DND-41 (cell line): ENCODE measurements at regions not wholly inside any gene's neighbourhood (a gene's known extent, or its start where the extent isn't known, plus 50 kb on each side); places are given as distances from the start of the nearest gene placed in this dataset.

Experiments used
- CTCF ChIP-seq: IDR thresholded peaks from 2 replicates; pipeline ENCODE4 v1.5.1; 2012; ENCODE audit warnings: borderline replicate concordance, low read length, moderate library complexity, mild to moderate bottlenecking; ENCODE audit not compliant: poor library complexity, severe bottlenecking; ENCODE audit errors: extremely low read depth
- EZH2 ChIP-seq: IDR thresholded peaks from 3 replicates; pipeline ENCODE4 v1.6.1; 2012; ENCODE audit warnings: borderline replicate concordance, low read depth, mild to moderate bottlenecking, moderate library complexity, low read length, inconsistent platforms; ENCODE audit not compliant: severe bottlenecking

DNA sequence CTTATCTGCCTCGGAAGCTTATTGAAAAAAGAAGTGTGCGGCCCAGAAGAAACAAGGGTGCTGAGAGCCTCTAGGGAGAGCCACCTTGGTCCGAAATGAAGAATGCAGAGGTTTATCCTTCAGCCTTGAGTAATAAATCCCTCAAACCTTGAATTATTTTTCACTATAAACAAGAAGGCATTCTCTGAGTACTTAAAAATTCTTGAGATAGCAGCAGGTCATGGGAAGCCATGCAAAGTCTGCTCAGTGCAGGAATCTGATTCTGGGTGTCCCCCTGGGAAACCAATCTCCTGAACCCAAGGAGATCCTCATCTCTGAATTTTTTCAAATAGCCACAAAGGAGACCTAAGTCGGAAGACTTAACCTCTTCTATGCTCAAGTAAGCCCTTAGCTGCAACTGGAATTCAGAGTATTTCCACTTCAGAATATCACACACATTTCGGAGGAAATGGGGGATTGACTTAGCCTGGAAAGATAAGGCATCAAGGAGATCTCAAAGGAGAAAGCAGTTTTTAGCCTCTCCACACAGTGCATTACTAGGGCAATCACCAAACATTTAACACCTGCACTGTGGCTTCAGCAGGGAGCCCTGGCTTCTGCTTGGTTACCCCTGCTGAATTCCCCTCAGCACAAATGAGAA, 365.0 kb downstream of the ETS1 start:
- no peak for TF ChIP-seq CTCF
- TF ChIP-seq EZH2 = no peak
